ENCODE measurements at regions not wholly inside any gene's neighbourhood (a gene's known extent, or its start where the extent isn't known, plus 50 kb on each side); places are given as distances from the start of the nearest gene placed in this dataset.

- TF ChIP-seq CTCF (IDR thresholded peaks at IDR 0.05) (no peak), EZH2 (IDR thresholded peaks at IDR 0.05; ENCODE audit: borderline replicate concordance, insufficient read depth, low read depth, low read length, poor library complexity, severe bottlenecking) (no peak)
Observed at GRCh38 chr9:82729991-82730589, 332.9 kb downstream of the RASEF start.
